NCI-H2171 (cell line): ENCODE measurements at regions not wholly inside any gene's neighbourhood (a gene's known extent, or its start where the extent isn't known, plus 50 kb on each side); places are given as distances from the start of the nearest gene placed in this dataset.

Experiments used
- DNase-seq: peaks from one replicate; lab custom pipeline; 2025; lab: John Stamatoyannopoulos, UW

GRCh38 chr5:106578736-106579135 lies 1092.0 kb downstream of the EFNA5 start:
- no peak for DNase-seq

- DNase-seq = no peak
These were observed 1095.9 kb downstream of the EFNA5 start for GRCh38 chr5:106574820-106575219.

- DNase-seq = no peak
These were observed 1104.7 kb downstream of the EFNA5 start for GRCh38 chr5:106566031-106566430.

GRCh38 chr5:106545325-106545724 lies 1125.4 kb downstream of the EFNA5 start:
- DNase-seq = no peak

GRCh38 chr5:106543330-106543729 lies 1127.4 kb downstream of the EFNA5 start:
- no peak for DNase-seq

- DNase-seq = no peak
These were observed 1140.6 kb downstream of the EFNA5 start for GRCh38 chr5:106530150-106530549.

GRCh38 chr5:106525438-106525837 lies 1145.3 kb downstream of the EFNA5 start:
- no peak for DNase-seq

GRCh38 chr5:106523852-106524251 lies 1146.9 kb downstream of the EFNA5 start:
- no peak for DNase-seq

- DNase-seq = no peak
These were observed 1148.4 kb downstream of the EFNA5 start for GRCh38 chr5:106522296-106522695.

GRCh38 chr5:106521701-106522100 lies 1149.0 kb downstream of the EFNA5 start:
- no peak for DNase-seq

- DNase-seq = no peak
These were observed 1160.4 kb downstream of the EFNA5 start for GRCh38 chr5:106510321-106510720.

GRCh38 chr5:106508894-106509293 lies 1161.8 kb downstream of the EFNA5 start:
- DNase-seq = no peak

- DNase-seq = no peak
These were observed 1176.8 kb downstream of the EFNA5 start for GRCh38 chr5:106493910-106494309.

GRCh38 chr5:106489004-106489403 lies 1181.7 kb downstream of the EFNA5 start:
- DNase-seq = no peak

GRCh38 chr5:106488407-106488806 lies 1182.3 kb downstream of the EFNA5 start:
- DNase-seq = no peak

- DNase-seq = no peak
These were observed 1189.4 kb downstream of the EFNA5 start for GRCh38 chr5:106481374-106481773.

- no peak for DNase-seq
These were observed 1194.1 kb downstream of the EFNA5 start for GRCh38 chr5:106476630-106477029.

- no peak for DNase-seq
These were observed 1196.7 kb downstream of the EFNA5 start for GRCh38 chr5:106474066-106474465.

- DNase-seq = no peak
These were observed 1211.2 kb downstream of the EFNA5 start for GRCh38 chr5:106459541-106459940.

GRCh38 chr5:106454651-106455415 lies 1215.9 kb downstream of the EFNA5 start:
- DNase-seq = no peak

GRCh38 chr5:106454050-106454449 lies 1216.7 kb downstream of the EFNA5 start:
- DNase-seq = no peak

GRCh38 chr5:106451998-106452397 lies 1218.7 kb downstream of the EFNA5 start:
- DNase-seq = no peak

- DNase-seq = no peak
These were observed 1227.0 kb downstream of the EFNA5 start for GRCh38 chr5:106443746-106444145.

- no peak for DNase-seq
These were observed 1235.6 kb downstream of the EFNA5 start for GRCh38 chr5:106435185-106435584.
